GM12872 (cell line): ENCODE measurements at regions not wholly inside any gene's neighbourhood (a gene's known extent, or its start where the extent isn't known, plus 50 kb on each side); places are given as distances from the start of the nearest gene placed in this dataset.

Experiments used
- CTCF ChIP-seq: IDR thresholded peaks from 3 replicates; pipeline ENCODE4 v1.5.1; 2011; ENCODE audit warnings: low read depth, mild to moderate bottlenecking, low read length, moderate library complexity; ENCODE audit not compliant: insufficient read depth

DNA sequence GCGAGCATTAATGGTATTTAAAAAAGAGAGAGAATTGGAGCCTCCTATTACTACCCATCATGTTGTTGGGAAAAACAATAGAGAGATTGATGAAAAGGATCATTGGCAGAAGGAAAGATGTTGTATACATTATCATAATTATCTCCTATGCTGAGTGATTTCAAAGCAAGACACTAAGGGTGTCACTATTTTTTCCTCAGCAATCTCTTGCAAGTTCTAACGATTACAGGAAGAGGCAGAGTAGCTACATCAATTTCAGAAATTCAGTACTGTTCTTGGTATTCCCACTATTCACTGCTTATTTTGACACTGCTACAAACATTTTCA, 891.2 kb downstream of the C6orf118 start:
- no peak for TF ChIP-seq CTCF

GRCh38 chr6:164417537-164418261, 891.7 kb downstream of the C6orf118 start:
- no peak for TF ChIP-seq CTCF

DNA sequence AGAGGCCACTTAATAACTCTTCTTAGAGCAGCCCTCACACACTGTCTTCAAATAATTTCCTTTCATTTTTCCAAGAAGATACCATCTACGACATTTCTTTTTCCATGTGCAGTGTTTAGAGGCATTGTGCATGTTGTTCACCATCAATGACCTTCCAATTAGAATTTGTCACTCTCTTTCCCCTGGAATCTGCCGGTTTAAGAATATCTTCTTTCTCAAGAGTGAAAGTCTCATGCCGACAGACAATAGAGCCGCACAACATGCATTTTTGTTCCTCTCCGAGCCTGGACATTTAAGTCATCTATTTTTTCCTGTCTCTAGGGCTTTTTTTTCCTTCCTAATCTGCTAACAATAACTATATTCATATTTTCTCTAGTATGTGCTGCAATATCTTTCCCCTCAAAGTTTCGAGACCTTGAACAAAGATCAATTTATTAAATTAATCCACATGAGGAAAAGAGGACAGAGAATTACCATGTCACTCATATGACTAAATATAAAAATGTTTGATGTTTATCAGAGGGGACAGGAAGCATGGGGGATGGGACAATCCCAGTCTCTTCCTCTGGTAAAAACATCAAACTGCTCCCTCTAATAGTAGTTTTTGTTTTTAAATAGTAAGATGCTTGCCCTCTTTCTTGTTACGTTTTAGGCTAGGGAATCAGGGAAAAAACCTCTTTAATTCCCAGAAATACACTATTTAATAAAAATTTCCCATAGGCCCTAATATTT, 893.4 kb downstream of the C6orf118 start:
- TF ChIP-seq CTCF: no peak

DNA sequence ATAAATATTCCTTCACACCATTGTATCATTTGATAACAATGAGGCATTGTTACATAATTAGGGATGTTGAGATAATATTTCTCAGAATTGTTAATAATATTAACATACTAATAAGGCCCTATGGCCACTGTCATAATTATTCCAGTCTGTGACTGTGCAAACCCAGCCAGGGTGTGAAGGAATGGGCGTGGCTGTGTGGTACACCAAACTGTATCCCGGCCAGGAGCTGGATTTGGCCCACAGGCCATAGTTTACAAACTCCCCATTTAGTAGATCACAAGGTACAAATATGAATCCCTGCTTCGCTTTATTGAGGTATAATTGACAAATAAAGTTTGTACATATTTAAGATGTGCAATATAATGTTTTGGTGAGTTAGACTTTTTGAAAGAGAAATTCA, 894.7 kb downstream of the C6orf118 start:
- no peak for TF ChIP-seq CTCF

DNA sequence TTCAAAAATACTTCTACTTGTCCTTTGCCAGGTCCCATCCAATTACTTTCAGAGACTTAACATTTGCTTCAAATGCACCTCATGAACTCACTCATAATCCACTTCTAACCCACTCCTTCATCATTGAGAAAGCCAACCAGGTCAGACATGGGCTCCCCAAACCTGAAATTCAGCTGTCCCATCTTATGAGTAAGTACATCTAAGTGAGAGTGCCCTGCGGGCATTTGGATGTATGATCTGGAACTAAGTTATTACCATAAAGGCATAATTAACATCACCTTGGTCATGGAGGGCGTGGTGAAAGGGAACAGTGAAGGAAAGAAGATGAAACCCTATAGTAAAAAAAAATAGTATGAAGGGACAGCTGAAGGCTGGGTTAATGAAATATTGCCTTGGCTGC, 896.8 kb downstream of the C6orf118 start:
- no peak for TF ChIP-seq CTCF

DNA sequence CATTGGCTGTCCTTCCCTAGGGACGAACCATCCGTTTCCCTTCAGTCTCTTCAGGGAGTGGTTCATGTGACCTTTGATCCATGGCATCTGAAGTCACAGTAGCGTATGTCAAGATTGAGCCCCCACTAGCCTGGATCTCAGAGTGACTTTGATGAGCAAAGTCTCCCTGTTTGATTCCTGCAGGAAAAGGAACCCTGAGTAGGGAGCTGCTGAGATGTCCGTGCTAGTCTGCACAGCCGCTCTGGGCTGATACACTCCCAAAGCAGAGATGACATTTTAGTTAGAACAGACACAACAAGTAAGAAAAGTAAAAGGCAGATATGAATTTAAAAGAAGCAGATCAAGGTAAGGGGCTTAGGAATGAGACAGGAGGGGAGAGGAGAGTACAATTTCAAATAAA, 899.4 kb downstream of the C6orf118 start:
- no peak for TF ChIP-seq CTCF

- TF ChIP-seq CTCF: no peak
Observed at GRCh38 chr6:164409309-164410009, 899.9 kb downstream of the C6orf118 start.
